MM.1S (cell line): ENCODE measurements at regions not wholly inside any gene's neighbourhood (a gene's known extent, or its start where the extent isn't known, plus 50 kb on each side); places are given as distances from the start of the nearest gene placed in this dataset.

Experiments used
- CTCF ChIP-seq: fragments of 300-600 bp; sonication (generic); IDR thresholded peaks from 2 replicates; pipeline ENCODE4 v1.5.1; 2016; ENCODE audit warnings: antibody characterized with exemption, low read length, mixed read lengths
- EZH2 ChIP-seq: fragments of 300-600 bp; sonication (generic); optimal IDR thresholded peaks from 2 replicates; pipeline ENCODE3; 2017; ENCODE audit warnings: low read depth, mild to moderate bottlenecking, antibody characterized with exemption, low read length, mixed read lengths
- EZH2phosphoT487 ChIP-seq: fragments of 300-600 bp; sonication (generic); IDR thresholded peaks from 2 replicates; pipeline ENCODE4 v1.6.1; 2018; ENCODE audit warnings: antibody characterized with exemption, low read length

DNA sequence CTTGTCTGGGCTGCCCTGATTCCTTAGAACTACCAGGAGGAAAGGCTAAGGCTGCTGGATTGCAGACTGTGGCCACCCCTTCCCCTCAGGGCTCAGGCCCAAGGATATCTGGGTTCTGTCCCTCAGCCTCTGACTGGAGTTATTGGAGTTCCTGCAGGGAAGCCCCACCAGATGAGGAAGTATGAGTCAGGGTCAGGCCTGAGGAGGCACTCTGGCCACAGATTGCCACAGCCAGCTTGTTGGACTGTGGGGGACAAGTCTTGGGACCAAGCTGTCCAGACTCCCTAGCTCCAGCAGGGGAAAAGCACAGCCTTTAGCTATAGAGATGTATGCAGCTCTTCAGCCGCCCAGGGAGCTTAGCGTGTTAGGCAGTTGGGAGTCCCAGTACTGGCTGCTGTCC, 381.9 kb upstream of the TOM1L1 start:
- TF ChIP-seq EZH2phosphoT487 (no peak), EZH2 (no peak), CTCF (no peak)
